ENCODE measurements at regions not wholly inside any gene's neighbourhood (a gene's known extent, or its start where the extent isn't known, plus 50 kb on each side); places are given as distances from the start of the nearest gene placed in this dataset.

DNA sequence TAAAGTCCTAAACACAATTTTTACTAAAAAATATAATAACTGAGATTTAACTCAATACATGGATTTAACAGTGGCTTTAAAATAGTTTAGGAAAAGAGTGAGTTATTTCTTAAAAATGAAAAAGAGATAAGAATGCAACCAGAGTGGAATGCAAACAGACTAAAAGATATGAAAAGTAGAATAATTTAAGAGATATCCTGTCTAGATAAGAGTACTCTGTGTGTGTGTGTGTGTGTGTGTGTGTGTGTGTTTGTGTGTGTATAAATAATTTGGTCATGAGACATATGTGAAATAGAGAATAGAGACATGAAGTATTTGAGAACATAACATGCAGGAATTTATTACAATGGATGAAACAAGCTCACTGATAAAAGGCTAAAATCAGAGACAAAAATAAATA lies 986.9 kb upstream of the CHORDC1 start:
- TF ChIP-seq, protein P1, sequence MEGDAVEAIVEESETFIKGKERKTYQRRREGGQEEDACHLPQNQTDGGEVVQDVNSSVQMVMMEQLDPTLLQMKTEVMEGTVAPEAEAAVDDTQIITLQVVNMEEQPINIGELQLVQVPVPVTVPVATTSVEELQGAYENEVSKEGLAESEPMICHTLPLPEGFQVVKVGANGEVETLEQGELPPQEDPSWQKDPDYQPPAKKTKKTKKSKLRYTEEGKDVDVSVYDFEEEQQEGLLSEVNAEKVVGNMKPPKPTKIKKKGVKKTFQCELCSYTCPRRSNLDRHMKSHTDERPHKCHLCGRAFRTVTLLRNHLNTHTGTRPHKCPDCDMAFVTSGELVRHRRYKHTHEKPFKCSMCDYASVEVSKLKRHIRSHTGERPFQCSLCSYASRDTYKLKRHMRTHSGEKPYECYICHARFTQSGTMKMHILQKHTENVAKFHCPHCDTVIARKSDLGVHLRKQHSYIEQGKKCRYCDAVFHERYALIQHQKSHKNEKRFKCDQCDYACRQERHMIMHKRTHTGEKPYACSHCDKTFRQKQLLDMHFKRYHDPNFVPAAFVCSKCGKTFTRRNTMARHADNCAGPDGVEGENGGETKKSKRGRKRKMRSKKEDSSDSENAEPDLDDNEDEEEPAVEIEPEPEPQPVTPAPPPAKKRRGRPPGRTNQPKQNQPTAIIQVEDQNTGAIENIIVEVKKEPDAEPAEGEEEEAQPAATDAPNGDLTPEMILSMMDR (IDR thresholded peaks at IDR 0.05; ENCODE audit: poor library complexity): no peak
- TF ChIP-seq EZH2 (IDR thresholded peaks at IDR 0.05; ENCODE audit: borderline replicate concordance): no peak

Data from hepatocyte (in vitro differentiated cells).